H9 (cell line): ENCODE measurements at regions not wholly inside any gene's neighbourhood (a gene's known extent, or its start where the extent isn't known, plus 50 kb on each side); places are given as distances from the start of the nearest gene placed in this dataset.

Experiments used
- DNase-seq: peaks from one replicate; pipeline ENCODE4 v3.0.0-alpha.2; 2017
- H2AFZ ChIP-seq: one replicate; pipeline ENCODE4 v1.6.1; 2013; ENCODE audit warnings: mild to moderate bottlenecking, low read length, control low read depth, moderate library complexity
- H2AK5ac ChIP-seq: 2 replicates; pipeline ENCODE4 v1.6.1; 2013; ENCODE audit warnings: low read length, control low read depth, mixed read lengths; ENCODE audit not compliant: insufficient read length
- H2BK120ac ChIP-seq: one replicate; pipeline ENCODE4 v1.6.1; 2013; ENCODE audit warnings: low read depth, mild to moderate bottlenecking, low read length, control low read depth, inconsistent platforms; ENCODE audit not compliant: poor library complexity, severe bottlenecking
- H2BK12ac ChIP-seq: 2 replicates; pipeline ENCODE4 v1.6.1; 2013; ENCODE audit warnings: low read length, control low read depth, mixed read lengths, low read depth; ENCODE audit not compliant: insufficient read length
- H2BK15ac ChIP-seq: 2 replicates; pipeline ENCODE4 v1.6.1; 2013; ENCODE audit warnings: low read depth, low read length, control low read depth
- H2BK20ac ChIP-seq: one replicate; pipeline ENCODE4 v1.6.1; 2013; ENCODE audit warnings: low read depth, mild to moderate bottlenecking, low read length, control low read depth, inconsistent platforms; ENCODE audit not compliant: poor library complexity, severe bottlenecking
- H2BK5ac ChIP-seq: 2 replicates; pipeline ENCODE4 v1.6.1; 2013; ENCODE audit warnings: low read length, control low read depth, mixed read lengths; ENCODE audit not compliant: insufficient read length
- H3K14ac ChIP-seq: 2 replicates; pipeline ENCODE4 v1.6.1; 2013; ENCODE audit warnings: low read length, control low read depth; ENCODE audit not compliant: insufficient read depth
- H3K18ac ChIP-seq: 2 replicates; pipeline ENCODE4 v1.6.1; 2013; ENCODE audit warnings: low read depth, mild to moderate bottlenecking, mixed read lengths, low read length, control low read depth; ENCODE audit not compliant: insufficient read length
- H3K23ac ChIP-seq: 2 replicates; pipeline ENCODE4 v1.6.1; 2013; ENCODE audit warnings: low read length, control low read depth, mixed read lengths, low read depth; ENCODE audit not compliant: insufficient read length
- H3K23me2 ChIP-seq: 2 replicates; pipeline ENCODE4 v1.6.1; 2013; ENCODE audit warnings: low read depth, mild to moderate bottlenecking, mixed read lengths, low read length, control low read depth; ENCODE audit not compliant: insufficient read length, poor library complexity, severe bottlenecking
- H3K27ac ChIP-seq: 2 replicates; pipeline ENCODE4 v1.5.1; 2013; ENCODE audit warnings: low read length, control low read depth, mixed read lengths, low read depth; ENCODE audit not compliant: insufficient read length
- H3K27me3 ChIP-seq: 2 replicates; pipeline ENCODE4 v1.6.1; 2013; ENCODE audit warnings: low read length, control low read depth, inconsistent platforms; ENCODE audit not compliant: insufficient read depth
- H3K4ac ChIP-seq: 2 replicates; pipeline ENCODE4 v1.6.1; 2013; ENCODE audit warnings: low read depth, mild to moderate bottlenecking, control low read depth, inconsistent platforms, low read length, moderate library complexity
- H3K4me1 ChIP-seq: 2 replicates; pipeline ENCODE4 v1.6.1; 2013; ENCODE audit warnings: low read length, control low read depth, inconsistent platforms; ENCODE audit not compliant: insufficient read depth
- H3K4me2 ChIP-seq: 2 replicates; pipeline ENCODE4 v1.6.1; 2013; ENCODE audit warnings: low read length, control low read depth, mixed read lengths; ENCODE audit not compliant: insufficient read length, insufficient read depth
- H3K56ac ChIP-seq: 2 replicates; pipeline ENCODE4 v1.6.1; 2013; ENCODE audit warnings: low read depth, mild to moderate bottlenecking, mixed read lengths, low read length, control low read depth; ENCODE audit not compliant: insufficient read length
- H3K79me1 ChIP-seq: 2 replicates; pipeline ENCODE4 v1.6.1; 2013; ENCODE audit warnings: low read depth, mild to moderate bottlenecking, moderate library complexity, low read length, control low read depth, inconsistent platforms; ENCODE audit not compliant: insufficient read depth, poor library complexity, severe bottlenecking
- H3K79me2 ChIP-seq: 2 replicates; pipeline ENCODE4 v1.6.1; 2013; ENCODE audit warnings: low read length, control low read depth, inconsistent platforms; ENCODE audit not compliant: insufficient read depth
- H3K9ac ChIP-seq: 2 replicates; pipeline ENCODE4 v1.6.1; 2013; ENCODE audit warnings: low read length, control low read depth, mixed read lengths; ENCODE audit not compliant: insufficient read length; ENCODE audit errors: extremely low read depth
- H3K9me3 ChIP-seq: one replicate; pipeline ENCODE4 v1.6.1; 2013; ENCODE audit warnings: low read depth, low read length, inconsistent platforms; ENCODE audit not compliant: control insufficient read depth
- H3T11ph ChIP-seq: one replicate; pipeline ENCODE4 v1.6.1; 2013; ENCODE audit warnings: mild to moderate bottlenecking, low read length, control low read depth, inconsistent platforms
- H4K20me1 ChIP-seq: one replicate; pipeline ENCODE4 v1.6.1; 2013; ENCODE audit not compliant: control insufficient read depth, insufficient read length, insufficient read depth
- H4K5ac ChIP-seq: 2 replicates; pipeline ENCODE4 v1.6.1; 2013; ENCODE audit warnings: low read depth, mild to moderate bottlenecking, mixed read lengths, low read length, control low read depth; ENCODE audit not compliant: insufficient read length
- H4K8ac ChIP-seq: replicated peaks from 2 replicates; pipeline ENCODE4 v1.6.1; 2013; ENCODE audit warnings: low read length, control low read depth, mixed read lengths, low read depth; ENCODE audit not compliant: insufficient read length
- H4K91ac ChIP-seq: 2 replicates; pipeline ENCODE4 v1.6.1; 2013; ENCODE audit warnings: low read depth, mild to moderate bottlenecking, moderate library complexity, mixed read lengths, low read length, control low read depth; ENCODE audit not compliant: insufficient read length
- H3K27ac Mint-ChIP-seq, 3 experiments: 2 replicates in 2 of 3; 3 replicates in 1 of 3; pipeline ENCODE4 v1.8.0; 2020 to 2021; ENCODE audit warnings: mixed read lengths in 3 of 3, mild to moderate bottlenecking in 1 of 3, moderate library complexity in 1 of 3
- H3K27me3 Mint-ChIP-seq: 2 replicates; pipeline ENCODE4 v1.8.0; 2021; ENCODE audit warnings: low read depth, mild to moderate bottlenecking, moderate library complexity, mixed read lengths
- H3K36me3 Mint-ChIP-seq, 3 experiments: 2 replicates in 2 of 3; 3 replicates in 1 of 3; pipeline ENCODE4 v1.8.0; 2020 to 2021; ENCODE audit warnings: low read depth in 3 of 3, mixed read lengths in 3 of 3; ENCODE audit not compliant: insufficient read depth in 1 of 3
- H3K4me1 Mint-ChIP-seq, 2 experiments: 2 replicates each; pipeline ENCODE4 v1.8.0; 2020; ENCODE audit warnings: mixed read lengths in 2 of 2
- H3K4me3 Mint-ChIP-seq, 2 experiments: 2 replicates in 1 of 2; 3 replicates in 1 of 2; pipeline ENCODE4 v1.8.0; 2020 to 2021; ENCODE audit warnings: mild to moderate bottlenecking in 2 of 2, mixed read lengths in 2 of 2, moderate library complexity in 1 of 2
- H3K9me3 Mint-ChIP-seq, 2 experiments: 2 replicates in 1 of 2; 3 replicates in 1 of 2; pipeline ENCODE4 v1.8.0; 2020; ENCODE audit warnings: mild to moderate bottlenecking in 2 of 2, mixed read lengths in 2 of 2, moderate library complexity in 1 of 2
- whole genome bisulfite sequencing: extraction: QIAGEN DNeasy Blood & Tissue Kit; methylation state at CpG from one replicate; pipeline ENCODE4 v1.1.7; 2013; ENCODE audit warnings: missing lambda C conversion rate, low lambda C conversion rate, mixed read lengths; ENCODE audit not compliant: insufficient read length; ENCODE audit errors: extremely low coverage; 5-methylcytosine and 5-hydroxymethylcytosine counted together
- TF ChIP-seq, protein P1 (sequence below): fragments of 200-600 bp; sonication (generic); conservative IDR thresholded peaks from 3 replicates; pipeline ENCODE4 v1.8.0; 2021; ENCODE audit warnings: antibody characterized with exemption, mild to moderate bottlenecking

DNA sequence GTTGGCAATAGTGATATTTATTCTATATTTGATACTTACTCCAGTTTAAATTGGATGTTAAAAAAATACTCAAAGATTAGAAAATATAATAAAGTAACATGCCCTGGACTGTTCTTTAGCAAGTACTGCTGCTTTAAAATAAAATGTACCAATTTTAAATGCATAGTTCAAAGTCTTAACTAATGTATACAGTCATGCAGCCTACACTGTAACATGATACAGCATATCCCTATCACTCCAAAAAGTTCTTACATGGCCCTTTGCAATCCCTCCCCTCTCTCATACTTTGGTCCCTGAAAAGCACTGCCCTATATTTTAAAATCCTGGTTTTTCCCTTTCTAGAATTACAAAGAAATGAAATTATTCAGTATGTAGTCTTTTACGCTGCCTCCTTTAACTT, 726.6 kb downstream of the LTN1 start:
- H3K4ac ChIP-seq: no peak overlapping the region
- H3K9me3 Mint-ChIP-seq: no peaks in the 10 kb centered on the region
- H3K4me1 ChIP-seq: no peaks in the 10 kb centered on the region
- H3K36me3 Mint-ChIP-seq: no peaks in the 10 kb centered on the region
- H3K4me3 Mint-ChIP-seq: no peak overlapping the region
- H3K18ac ChIP-seq: no peak overlapping the region
- no peak overlapping the region for H2BK120ac ChIP-seq
- no CpG with 5 or more reads among the region's 1 CpG for WGBS
- no peak overlapping the region for H3K27ac Mint-ChIP-seq
- H3T11ph ChIP-seq: no peak overlapping the region
- no peaks in the 10 kb centered on the region for H3K27me3 ChIP-seq
- H2BK12ac ChIP-seq: no peak overlapping the region
- H3K9ac ChIP-seq: no peak overlapping the region
- no peak for DNase-seq
- no peak overlapping the region for H2AK5ac ChIP-seq
- no peaks in the 10 kb centered on the region for H4K20me1 ChIP-seq
- no peak overlapping the region for H2BK5ac ChIP-seq
- H3K14ac ChIP-seq: no peak overlapping the region
- no peak overlapping the region for H3K4me2 ChIP-seq
- H3K27me3 Mint-ChIP-seq: no peaks in the 10 kb centered on the region
- no peaks in the 10 kb centered on the region for H3K9me3 ChIP-seq
- H2BK20ac ChIP-seq: no peak overlapping the region
- no peaks in the 10 kb centered on the region for H3K4me1 Mint-ChIP-seq
- H3K23ac ChIP-seq: no peak overlapping the region
- no peaks in the 10 kb centered on the region for H3K79me1 ChIP-seq
- no peak overlapping the region for H4K5ac ChIP-seq
- no peak overlapping the region for H2BK15ac ChIP-seq
- H3K56ac ChIP-seq: no peak overlapping the region
- TF ChIP-seq, protein P1, sequence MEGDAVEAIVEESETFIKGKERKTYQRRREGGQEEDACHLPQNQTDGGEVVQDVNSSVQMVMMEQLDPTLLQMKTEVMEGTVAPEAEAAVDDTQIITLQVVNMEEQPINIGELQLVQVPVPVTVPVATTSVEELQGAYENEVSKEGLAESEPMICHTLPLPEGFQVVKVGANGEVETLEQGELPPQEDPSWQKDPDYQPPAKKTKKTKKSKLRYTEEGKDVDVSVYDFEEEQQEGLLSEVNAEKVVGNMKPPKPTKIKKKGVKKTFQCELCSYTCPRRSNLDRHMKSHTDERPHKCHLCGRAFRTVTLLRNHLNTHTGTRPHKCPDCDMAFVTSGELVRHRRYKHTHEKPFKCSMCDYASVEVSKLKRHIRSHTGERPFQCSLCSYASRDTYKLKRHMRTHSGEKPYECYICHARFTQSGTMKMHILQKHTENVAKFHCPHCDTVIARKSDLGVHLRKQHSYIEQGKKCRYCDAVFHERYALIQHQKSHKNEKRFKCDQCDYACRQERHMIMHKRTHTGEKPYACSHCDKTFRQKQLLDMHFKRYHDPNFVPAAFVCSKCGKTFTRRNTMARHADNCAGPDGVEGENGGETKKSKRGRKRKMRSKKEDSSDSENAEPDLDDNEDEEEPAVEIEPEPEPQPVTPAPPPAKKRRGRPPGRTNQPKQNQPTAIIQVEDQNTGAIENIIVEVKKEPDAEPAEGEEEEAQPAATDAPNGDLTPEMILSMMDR: no peak
- H3K79me2 ChIP-seq: no peaks in the 10 kb centered on the region
- no peaks in the 10 kb centered on the region for H3K23me2 ChIP-seq
- no peak overlapping the region for H3K27ac ChIP-seq
- no peak overlapping the region for H4K8ac ChIP-seq
- H2AFZ ChIP-seq: no peak overlapping the region
- no peak overlapping the region for H4K91ac ChIP-seq
